ENCODE measurements at regions not wholly inside any gene's neighbourhood (a gene's known extent, or its start where the extent isn't known, plus 50 kb on each side); places are given as distances from the start of the nearest gene placed in this dataset.

DNA sequence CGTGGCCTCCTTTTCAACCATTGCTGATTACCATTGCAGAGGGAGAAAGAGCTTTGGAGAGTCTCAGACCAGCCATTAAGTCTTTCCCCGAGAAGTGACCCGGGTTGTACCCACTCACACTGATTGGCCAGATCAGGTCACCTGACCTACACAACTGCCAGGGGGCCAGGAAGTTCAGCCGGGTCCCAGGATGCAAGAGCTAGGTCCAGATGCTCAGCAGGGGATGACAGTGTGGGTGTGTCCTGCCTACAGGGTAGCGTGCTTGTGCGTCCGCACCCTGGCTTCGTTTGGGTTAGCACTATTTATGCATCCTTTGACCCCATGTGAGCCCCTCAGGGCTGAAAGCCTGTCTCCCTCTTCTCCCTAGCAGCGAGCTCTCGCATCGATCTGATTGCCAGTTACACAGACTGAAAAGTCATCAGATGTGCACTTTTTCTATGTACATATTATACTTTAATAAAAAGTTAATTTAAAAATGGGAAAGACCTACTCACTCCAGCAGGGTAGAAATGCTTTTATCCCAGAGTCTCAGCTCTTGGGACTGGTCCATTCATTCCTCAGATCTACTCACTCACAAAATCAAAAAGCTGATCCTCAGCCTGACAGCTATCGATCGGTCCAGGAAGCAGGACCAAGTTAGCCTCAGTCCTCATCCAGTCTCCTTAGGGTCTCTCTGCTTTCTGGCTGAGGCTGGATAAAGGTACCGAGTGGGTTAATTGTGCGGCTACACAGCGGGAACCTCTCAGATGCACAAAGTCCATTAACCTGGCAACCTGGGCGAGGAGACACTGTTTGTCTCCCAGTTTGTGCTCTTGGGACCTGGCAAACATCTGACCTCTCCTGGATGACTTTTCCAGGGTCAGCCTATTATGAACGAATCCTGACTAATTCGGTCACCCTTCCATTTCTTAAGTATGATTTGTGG, 68.0 kb downstream of the SERPINA3 start (continued):
- no peak for TF ChIP-seq CC2D1A (CRISPR knock-in tag; IDR thresholded peaks at IDR 0.05)
- no peak for TF ChIP-seq HHEX (CRISPR knock-in tag; IDR thresholded peaks at IDR 0.05)
- TF ChIP-seq, protein P1, sequence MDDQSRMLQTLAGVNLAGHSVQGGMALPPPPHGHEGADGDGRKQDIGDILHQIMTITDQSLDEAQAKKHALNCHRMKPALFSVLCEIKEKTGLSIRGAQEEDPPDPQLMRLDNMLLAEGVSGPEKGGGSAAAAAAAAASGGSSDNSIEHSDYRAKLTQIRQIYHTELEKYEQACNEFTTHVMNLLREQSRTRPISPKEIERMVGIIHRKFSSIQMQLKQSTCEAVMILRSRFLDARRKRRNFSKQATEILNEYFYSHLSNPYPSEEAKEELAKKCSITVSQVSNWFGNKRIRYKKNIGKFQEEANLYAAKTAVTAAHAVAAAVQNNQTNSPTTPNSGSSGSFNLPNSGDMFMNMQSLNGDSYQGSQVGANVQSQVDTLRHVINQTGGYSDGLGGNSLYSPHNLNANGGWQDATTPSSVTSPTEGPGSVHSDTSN (CRISPR knock-in tag; IDR thresholded peaks at IDR 0.05; ENCODE audit: borderline replicate concordance), result no peak
- TF ChIP-seq ZNF879 (CRISPR knock-in tag; IDR thresholded peaks at IDR 0.05), result no peak
- TF ChIP-seq EP300 (IDR thresholded peaks at IDR 0.05; ENCODE audit: low read depth in 2 of 2, low read length in 2 of 2), result peak in 1 of 2 experiments; percentile 78; a peak in 2 of 4 replicates
- no peak for TF ChIP-seq EP300 (CRISPR knock-in tag; IDR thresholded peaks at IDR 0.05; ENCODE audit: borderline replicate concordance)
- TF ChIP-seq NR2F2 (IDR thresholded peaks at IDR 0.05; ENCODE audit: borderline replicate concordance, low read depth), result peak; percentile 45; the same call in 1 of the 2 replicates
- TF ChIP-seq, protein P2, sequence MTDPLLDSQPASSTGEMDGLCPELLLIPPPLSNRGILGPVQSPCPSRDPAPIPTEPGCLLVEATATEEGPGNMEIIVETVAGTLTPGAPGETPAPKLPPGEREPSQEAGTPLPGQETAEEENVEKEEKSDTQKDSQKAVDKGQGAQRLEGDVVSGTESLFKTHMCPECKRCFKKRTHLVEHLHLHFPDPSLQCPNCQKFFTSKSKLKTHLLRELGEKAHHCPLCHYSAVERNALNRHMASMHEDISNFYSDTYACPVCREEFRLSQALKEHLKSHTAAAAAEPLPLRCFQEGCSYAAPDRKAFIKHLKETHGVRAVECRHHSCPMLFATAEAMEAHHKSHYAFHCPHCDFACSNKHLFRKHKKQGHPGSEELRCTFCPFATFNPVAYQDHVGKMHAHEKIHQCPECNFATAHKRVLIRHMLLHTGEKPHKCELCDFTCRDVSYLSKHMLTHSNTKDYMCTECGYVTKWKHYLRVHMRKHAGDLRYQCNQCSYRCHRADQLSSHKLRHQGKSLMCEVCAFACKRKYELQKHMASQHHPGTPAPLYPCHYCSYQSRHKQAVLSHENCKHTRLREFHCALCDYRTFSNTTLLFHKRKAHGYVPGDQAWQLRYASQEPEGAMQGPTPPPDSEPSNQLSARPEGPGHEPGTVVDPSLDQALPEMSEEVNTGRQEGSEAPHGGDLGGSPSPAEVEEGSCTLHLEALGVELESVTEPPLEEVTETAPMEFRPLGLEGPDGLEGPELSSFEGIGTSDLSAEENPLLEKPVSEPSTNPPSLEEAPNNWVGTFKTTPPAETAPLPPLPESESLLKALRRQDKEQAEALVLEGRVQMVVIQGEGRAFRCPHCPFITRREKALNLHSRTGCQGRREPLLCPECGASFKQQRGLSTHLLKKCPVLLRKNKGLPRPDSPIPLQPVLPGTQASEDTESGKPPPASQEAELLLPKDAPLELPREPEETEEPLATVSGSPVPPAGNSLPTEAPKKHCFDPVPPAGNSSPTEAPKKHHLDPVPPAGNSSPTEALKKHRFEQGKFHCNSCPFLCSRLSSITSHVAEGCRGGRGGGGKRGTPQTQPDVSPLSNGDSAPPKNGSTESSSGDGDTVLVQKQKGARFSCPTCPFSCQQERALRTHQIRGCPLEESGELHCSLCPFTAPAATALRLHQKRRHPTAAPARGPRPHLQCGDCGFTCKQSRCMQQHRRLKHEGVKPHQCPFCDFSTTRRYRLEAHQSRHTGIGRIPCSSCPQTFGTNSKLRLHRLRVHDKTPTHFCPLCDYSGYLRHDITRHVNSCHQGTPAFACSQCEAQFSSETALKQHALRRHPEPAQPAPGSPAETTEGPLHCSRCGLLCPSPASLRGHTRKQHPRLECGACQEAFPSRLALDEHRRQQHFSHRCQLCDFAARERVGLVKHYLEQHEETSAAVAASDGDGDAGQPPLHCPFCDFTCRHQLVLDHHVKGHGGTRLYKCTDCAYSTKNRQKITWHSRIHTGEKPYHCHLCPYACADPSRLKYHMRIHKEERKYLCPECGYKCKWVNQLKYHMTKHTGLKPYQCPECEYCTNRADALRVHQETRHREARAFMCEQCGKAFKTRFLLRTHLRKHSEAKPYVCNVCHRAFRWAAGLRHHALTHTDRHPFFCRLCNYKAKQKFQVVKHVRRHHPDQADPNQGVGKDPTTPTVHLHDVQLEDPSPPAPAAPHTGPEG (CRISPR knock-in tag; IDR thresholded peaks at IDR 0.05), result no peak
- no peak for TF ChIP-seq ARID2 (CRISPR knock-in tag; IDR thresholded peaks at IDR 0.05; ENCODE audit: borderline replicate concordance)
- TF ChIP-seq TIGD3 (CRISPR knock-in tag; IDR thresholded peaks at IDR 0.05; ENCODE audit: borderline replicate concordance), result no peak
- TF ChIP-seq DZIP1 (CRISPR knock-in tag; IDR thresholded peaks at IDR 0.05), result no peak
- no peak for TF ChIP-seq RNF219 (CRISPR knock-in tag; IDR thresholded peaks at IDR 0.05)
- no peak for TF ChIP-seq ZMYM2 (CRISPR knock-in tag; IDR thresholded peaks at IDR 0.05)

All from HepG2 (cell line).